ENCODE measurements at regions not wholly inside any gene's neighbourhood (a gene's known extent, or its start where the extent isn't known, plus 50 kb on each side); places are given as distances from the start of the nearest gene placed in this dataset.

- 26% methylated on average over 1 of the region's 1 CpG for WGBS (ENCODE audit: missing lambda C conversion rate)
Measured at GRCh38 chr17:71089431-71089830, 920.1 kb downstream of the KCNJ2 start.

GRCh38 chr17:71098071-71098470 is 928.7 kb downstream of the KCNJ2 start:
- Histone ChIP-seq H3K4me3 (no peak overlapping the region), H3K4me2 (no peak overlapping the region), H3K9me3 (no peaks in the 10 kb centered on the region), H3K4me1 (no peaks in the 10 kb centered on the region), H3K27ac (no peak overlapping the region)
- no peak for DNase-seq (ENCODE audit: low read depth in 1 of 2, low spot score in 1 of 2)
- 11% methylated on average over 4 of the region's 4 CpGs for WGBS (ENCODE audit: missing lambda C conversion rate)
- FAIRE-seq, result no peak
- no peak for ATAC-seq
- ChIA-PET POLR2A (no interaction called here), CTCF (no interaction called here)
- TF ChIP-seq EHF (CRISPR knock-in tag; IDR thresholded peaks at IDR 0.05), result no peak

More at GRCh38 chr17:71089431-71089830, 920.1 kb downstream of the KCNJ2 start:
- no peak overlapping the region for H3K27ac ChIP-seq
- FAIRE-seq, result no peak
- ChIA-PET POLR2A (no interaction called here), CTCF (no interaction called here)
- H3K4me2 ChIP-seq, result no peak overlapping the region
- H3K4me3 ChIP-seq, result no peak overlapping the region
- TF ChIP-seq CBX8 (IDR thresholded peaks at IDR 0.05) (no peak), TP53 (CRISPR knock-in tag; IDR thresholded peaks at IDR 0.05) (no peak), ATOH8 (CRISPR knock-in tag; IDR thresholded peaks at IDR 0.05; ENCODE audit: low read depth) (no peak), JUN (IDR thresholded peaks at IDR 0.05) (no peak), FOXS1 (CRISPR knock-in tag; IDR thresholded peaks at IDR 0.05) (no peak), KDM5A (IDR thresholded peaks at IDR 0.05) (no peak), GATA3 (IDR thresholded peaks at IDR 0.05; ENCODE audit: borderline replicate concordance) (no peak), NR3C1 (IDR thresholded peaks at IDR 0.05) (no peak), HMGXB4 (CRISPR knock-in tag; IDR thresholded peaks at IDR 0.05; ENCODE audit: borderline replicate concordance) (no peak), MYC (IDR thresholded peaks at IDR 0.05; ENCODE audit: borderline replicate concordance, low read length) (no peak), HEYL (CRISPR knock-in tag; IDR thresholded peaks at IDR 0.05) (no peak), REST (IDR thresholded peaks at IDR 0.05) (no peak), PBX3 (IDR thresholded peaks at IDR 0.05) (no peak), SMC3 (IDR thresholded peaks at IDR 0.05) (no peak), SREBF2 (IDR thresholded peaks at IDR 0.05) (no peak)
- no peak for DNase-seq (ENCODE audit: low read depth in 1 of 2, low spot score in 1 of 2)
- no peak for ATAC-seq
- no peaks in the 10 kb centered on the region for H3K9me3 ChIP-seq
- H3K4me1 ChIP-seq, result no peaks in the 10 kb centered on the region

- ATAC-seq (no peak), FAIRE-seq (no peak), DNase-seq (ENCODE audit: low read depth in 1 of 2, low spot score in 1 of 2) (no peak)
- 28% methylated on average over 5 of the region's 5 CpGs for WGBS (ENCODE audit: missing lambda C conversion rate)
- TF ChIP-seq POLR2A (IDR thresholded peaks at IDR 0.05; ENCODE audit: low read length) (no peak), ZC3H11A (IDR thresholded peaks at IDR 0.05) (no peak), HDAC2 (IDR thresholded peaks at IDR 0.05) (no peak), CBX8 (IDR thresholded peaks at IDR 0.05) (no peak), HOXB5 (CRISPR knock-in tag; IDR thresholded peaks at IDR 0.05) (no peak), ATOH8 (CRISPR knock-in tag; IDR thresholded peaks at IDR 0.05; ENCODE audit: low read depth) (no peak), TFCP2L1 (CRISPR knock-in tag; IDR thresholded peaks at IDR 0.05) (no peak), NR3C1 (IDR thresholded peaks at IDR 0.05) (no peak), EP300 (IDR thresholded peaks at IDR 0.05) (no peak), FOSB (CRISPR knock-in tag; IDR thresholded peaks at IDR 0.05) (no peak), PHF8 (IDR thresholded peaks at IDR 0.05; ENCODE audit: borderline replicate concordance, low read depth) (no peak), POLR2AphosphoS2 (conservative IDR thresholded peaks at IDR 0.05; ENCODE audit: low read length) (no peak), CHD4 (IDR thresholded peaks at IDR 0.05; ENCODE audit: borderline replicate concordance) (no peak), TP53 (CRISPR knock-in tag; IDR thresholded peaks at IDR 0.05) (no peak)
- Histone ChIP-seq H3K27ac (no peak overlapping the region), H3K4me3 (no peak overlapping the region), H3K4me1 (no peaks in the 10 kb centered on the region), H3K9me3 (no peaks in the 10 kb centered on the region), H3K4me2 (no peak overlapping the region)
- CTCF ChIA-PET, result interaction anchor here (0.6 kb wide), 1 partner anchor 24 kb away, joined by 3 read pairs; no protein-coding TSS in a partner anchor
- POLR2A ChIA-PET, result no interaction called here
Measured at GRCh38 chr17:71099003-71099714, 929.8 kb downstream of the KCNJ2 start.
